ENCODE measurements at regions not wholly inside any gene's neighbourhood (a gene's known extent, or its start where the extent isn't known, plus 50 kb on each side); places are given as distances from the start of the nearest gene placed in this dataset.

DNA sequence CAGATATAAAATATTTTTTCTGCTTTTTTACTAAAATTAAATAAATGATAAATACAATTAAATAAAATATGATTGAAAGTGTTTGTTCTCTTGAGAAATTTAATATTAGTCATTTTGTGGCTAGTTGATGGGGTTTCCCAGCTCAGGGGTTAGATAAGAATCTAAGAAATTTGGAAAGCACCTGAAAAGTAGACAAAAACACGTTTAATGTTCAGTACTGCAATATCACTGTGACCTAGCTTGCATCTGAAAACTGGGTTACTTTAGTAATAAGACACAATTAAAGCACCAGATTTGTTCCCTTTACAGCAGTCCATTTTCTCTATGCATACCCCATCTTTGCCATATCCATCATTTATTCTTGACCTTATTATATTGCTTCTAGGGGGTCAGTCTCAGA, 1454.8 kb upstream of the SPRY2 start:
- TF ChIP-seq, protein P1, sequence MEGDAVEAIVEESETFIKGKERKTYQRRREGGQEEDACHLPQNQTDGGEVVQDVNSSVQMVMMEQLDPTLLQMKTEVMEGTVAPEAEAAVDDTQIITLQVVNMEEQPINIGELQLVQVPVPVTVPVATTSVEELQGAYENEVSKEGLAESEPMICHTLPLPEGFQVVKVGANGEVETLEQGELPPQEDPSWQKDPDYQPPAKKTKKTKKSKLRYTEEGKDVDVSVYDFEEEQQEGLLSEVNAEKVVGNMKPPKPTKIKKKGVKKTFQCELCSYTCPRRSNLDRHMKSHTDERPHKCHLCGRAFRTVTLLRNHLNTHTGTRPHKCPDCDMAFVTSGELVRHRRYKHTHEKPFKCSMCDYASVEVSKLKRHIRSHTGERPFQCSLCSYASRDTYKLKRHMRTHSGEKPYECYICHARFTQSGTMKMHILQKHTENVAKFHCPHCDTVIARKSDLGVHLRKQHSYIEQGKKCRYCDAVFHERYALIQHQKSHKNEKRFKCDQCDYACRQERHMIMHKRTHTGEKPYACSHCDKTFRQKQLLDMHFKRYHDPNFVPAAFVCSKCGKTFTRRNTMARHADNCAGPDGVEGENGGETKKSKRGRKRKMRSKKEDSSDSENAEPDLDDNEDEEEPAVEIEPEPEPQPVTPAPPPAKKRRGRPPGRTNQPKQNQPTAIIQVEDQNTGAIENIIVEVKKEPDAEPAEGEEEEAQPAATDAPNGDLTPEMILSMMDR (conservative IDR thresholded peaks at IDR 0.05; ENCODE audit: low read length): no peak
- no peak for TF ChIP-seq EZH2phosphoT487 (IDR thresholded peaks at IDR 0.05; ENCODE audit: borderline replicate concordance, low read depth, low read length)
